ENCODE measurements at regions not wholly inside any gene's neighbourhood (a gene's known extent, or its start where the extent isn't known, plus 50 kb on each side); places are given as distances from the start of the nearest gene placed in this dataset.

GRCh38 chr2:219991116-219991515 lies 363.7 kb downstream of the SLC4A3 start:
- DNase-seq (ENCODE audit: low read depth): no peak
- no peak overlapping the region for H3K4me3 ChIP-seq (ENCODE audit: low read depth, low read length)
- ChIA-PET POLR2A (no interaction called here), CTCF (interaction anchor here (1.2 kb wide), 1 partner anchor 233 kb away, joined by 3 read pairs; no protein-coding TSS in a partner anchor)
- H3K36me3 ChIP-seq (ENCODE audit: control insufficient read depth, insufficient read depth, low read length): no peaks in the 10 kb centered on the region
- TF ChIP-seq, protein P1, sequence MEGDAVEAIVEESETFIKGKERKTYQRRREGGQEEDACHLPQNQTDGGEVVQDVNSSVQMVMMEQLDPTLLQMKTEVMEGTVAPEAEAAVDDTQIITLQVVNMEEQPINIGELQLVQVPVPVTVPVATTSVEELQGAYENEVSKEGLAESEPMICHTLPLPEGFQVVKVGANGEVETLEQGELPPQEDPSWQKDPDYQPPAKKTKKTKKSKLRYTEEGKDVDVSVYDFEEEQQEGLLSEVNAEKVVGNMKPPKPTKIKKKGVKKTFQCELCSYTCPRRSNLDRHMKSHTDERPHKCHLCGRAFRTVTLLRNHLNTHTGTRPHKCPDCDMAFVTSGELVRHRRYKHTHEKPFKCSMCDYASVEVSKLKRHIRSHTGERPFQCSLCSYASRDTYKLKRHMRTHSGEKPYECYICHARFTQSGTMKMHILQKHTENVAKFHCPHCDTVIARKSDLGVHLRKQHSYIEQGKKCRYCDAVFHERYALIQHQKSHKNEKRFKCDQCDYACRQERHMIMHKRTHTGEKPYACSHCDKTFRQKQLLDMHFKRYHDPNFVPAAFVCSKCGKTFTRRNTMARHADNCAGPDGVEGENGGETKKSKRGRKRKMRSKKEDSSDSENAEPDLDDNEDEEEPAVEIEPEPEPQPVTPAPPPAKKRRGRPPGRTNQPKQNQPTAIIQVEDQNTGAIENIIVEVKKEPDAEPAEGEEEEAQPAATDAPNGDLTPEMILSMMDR (IDR thresholded peaks at IDR 0.05; ENCODE audit: insufficient read depth, low read depth, low read length): no peak
- H3K27me3 ChIP-seq (ENCODE audit: control insufficient read depth, insufficient read depth, low read length): no peaks in the 10 kb centered on the region

DNA sequence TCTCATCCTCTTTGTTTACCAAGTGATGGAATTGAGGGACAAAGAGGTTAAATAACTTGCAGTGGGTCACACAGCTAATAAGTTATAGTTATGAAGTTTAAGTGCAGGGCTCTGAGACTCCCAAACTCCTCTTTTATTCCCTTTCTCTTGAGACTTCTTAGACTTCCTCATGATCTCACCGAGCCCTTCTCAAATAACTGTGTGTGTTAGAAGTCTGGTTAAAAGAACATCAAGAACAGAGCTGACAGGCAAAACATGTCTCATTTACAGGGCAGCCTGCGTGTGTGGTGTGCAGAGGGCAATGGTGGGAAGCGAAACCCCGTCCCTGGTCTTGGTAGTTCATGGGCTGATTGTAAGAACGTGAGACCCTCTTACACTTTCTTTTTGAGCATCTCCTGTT lies 368.0 kb downstream of the SLC4A3 start:
- TF ChIP-seq, protein P1 (IDR thresholded peaks at IDR 0.05; ENCODE audit: insufficient read depth, low read depth, low read length): no peak
- ChIA-PET POLR2A (no interaction called here), CTCF (interaction anchor here (1.2 kb wide), 1 partner anchor 11 kb away, joined by 3 read pairs; no protein-coding TSS in a partner anchor)
- Histone ChIP-seq H3K4me3 (ENCODE audit: low read depth, low read length) (no peak overlapping the region), H3K27me3 (ENCODE audit: control insufficient read depth, insufficient read depth, low read length) (no peaks in the 10 kb centered on the region), H3K36me3 (ENCODE audit: control insufficient read depth, insufficient read depth, low read length) (no peaks in the 10 kb centered on the region)
- DNase-seq (ENCODE audit: low read depth): no peak

DNA sequence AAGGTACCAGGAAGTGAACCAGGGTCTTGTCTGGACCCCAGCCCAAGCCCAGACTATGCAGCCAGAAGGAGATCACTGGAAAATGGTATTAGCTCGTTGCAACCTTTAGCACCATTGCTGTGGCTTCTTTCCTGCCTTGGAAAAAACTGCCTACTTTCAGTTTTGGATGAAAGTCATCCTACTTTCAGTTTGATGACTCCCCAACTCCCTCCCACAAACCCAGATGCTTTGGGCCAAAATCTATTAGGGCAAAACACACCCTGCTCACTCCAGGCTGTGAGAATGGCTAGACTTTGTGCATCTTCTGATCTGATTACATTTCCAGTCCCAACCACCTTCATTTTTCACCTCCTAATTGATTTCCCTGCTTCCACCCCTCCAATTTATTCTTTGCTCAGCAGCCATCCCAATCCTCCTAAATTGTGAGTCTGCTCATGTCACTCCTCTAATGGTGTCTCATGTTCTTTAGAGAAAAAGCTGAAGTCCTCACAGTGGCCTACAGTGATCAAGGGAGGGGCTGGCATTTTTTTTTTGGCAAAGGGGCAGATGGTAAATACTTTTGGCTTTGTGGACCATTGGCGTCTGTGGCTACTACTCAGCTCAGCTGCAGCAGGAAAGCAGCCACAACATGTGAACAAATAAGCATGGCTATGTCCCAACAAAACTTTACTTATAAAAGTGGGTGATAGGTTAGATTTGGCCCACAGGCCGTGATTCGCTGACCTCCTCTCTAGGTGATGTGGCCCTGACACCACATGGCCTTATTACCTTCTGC lies 368.7 kb downstream of the SLC4A3 start:
- Histone ChIP-seq H3K36me3 (ENCODE audit: control insufficient read depth, insufficient read depth, low read length) (no peaks in the 10 kb centered on the region), H3K4me3 (ENCODE audit: low read depth, low read length) (no peak overlapping the region), H3K27me3 (ENCODE audit: control insufficient read depth, insufficient read depth, low read length) (no peaks in the 10 kb centered on the region)
- TF ChIP-seq, protein P1 (IDR thresholded peaks at IDR 0.05; ENCODE audit: insufficient read depth, low read depth, low read length): no peak
- DNase-seq (ENCODE audit: low read depth): no peak
- POLR2A ChIA-PET: no interaction called here
- CTCF ChIA-PET: interaction anchor here (1.1 to 1.2 kb wide), 2 partner anchors 9 to 11 kb away, joined by 3 to 5 read pairs; no protein-coding TSS in a partner anchor

GRCh38 chr2:219997341-219997851 lies 370.0 kb downstream of the SLC4A3 start:
- ChIA-PET POLR2A (no interaction called here), CTCF (interaction anchor here (1.1 kb wide), 1 partner anchor 10 kb away, joined by 5 read pairs; no protein-coding TSS in a partner anchor)
- TF ChIP-seq, protein P1 (IDR thresholded peaks at IDR 0.05; ENCODE audit: insufficient read depth, low read depth, low read length): peak; percentile 46
- Histone ChIP-seq H3K27me3 (ENCODE audit: control insufficient read depth, insufficient read depth, low read length) (no peaks in the 10 kb centered on the region), H3K4me3 (ENCODE audit: low read depth, low read length) (no peak overlapping the region), H3K36me3 (ENCODE audit: control insufficient read depth, insufficient read depth, low read length) (no peaks in the 10 kb centered on the region)
- DNase-seq (ENCODE audit: low read depth): no peak

GRCh38 chr2:219998107-219998506 lies 370.7 kb downstream of the SLC4A3 start:
- TF ChIP-seq, protein P1 (IDR thresholded peaks at IDR 0.05; ENCODE audit: insufficient read depth, low read depth, low read length): peak; percentile 33; the same call in 1 of the 2 replicates
- DNase-seq (ENCODE audit: low read depth): no peak
- ChIA-PET POLR2A (no interaction called here), CTCF (interaction anchor here (1.2 to 2.1 kb wide), 2 partner anchors 65 to 261 kb away, joined by 3 to 8 read pairs; no protein-coding TSS in a partner anchor)
- Histone ChIP-seq H3K27me3 (ENCODE audit: control insufficient read depth, insufficient read depth, low read length) (no peaks in the 10 kb centered on the region), H3K36me3 (ENCODE audit: control insufficient read depth, insufficient read depth, low read length) (no peaks in the 10 kb centered on the region), H3K4me3 (ENCODE audit: low read depth, low read length) (no peak overlapping the region)
